SHP77 treated with DMSO at 0.1 percent for 48 hours (cell line): ENCODE measurements at regions not wholly inside any gene's neighbourhood (a gene's known extent, or its start where the extent isn't known, plus 50 kb on each side); places are given as distances from the start of the nearest gene placed in this dataset.

Experiments used
- DNase-seq: peaks from one replicate; lab custom pipeline; 2025; lab: John Stamatoyannopoulos, UW

GRCh38 chr2:64854773-64855237 lies 134.4 kb upstream of the SLC1A4 start:
- no peak for DNase-seq

- DNase-seq: no peak
Measured at GRCh38 chr2:64857581-64858471, 131.4 kb upstream of the SLC1A4 start.

- DNase-seq: no peak
Measured at GRCh38 chr2:64858541-64859311, 130.5 kb upstream of the SLC1A4 start.

GRCh38 chr2:64859312-64860212 lies 129.6 kb upstream of the SLC1A4 start:
- peak; percentile 70 for DNase-seq

GRCh38 chr2:64860276-64860885 lies 128.8 kb upstream of the SLC1A4 start:
- no peak for DNase-seq

GRCh38 chr2:64860936-64861335 lies 128.3 kb upstream of the SLC1A4 start:
- no peak for DNase-seq

- no peak for DNase-seq
Measured at GRCh38 chr2:64861452-64862397, 127.5 kb upstream of the SLC1A4 start.

- no peak for DNase-seq
Measured at GRCh38 chr2:64862623-64863022, 126.6 kb upstream of the SLC1A4 start.

GRCh38 chr2:64863097-64863820 lies 125.9 kb upstream of the SLC1A4 start:
- DNase-seq: no peak

GRCh38 chr2:64865073-64865830 lies 123.9 kb upstream of the SLC1A4 start:
- DNase-seq: no peak

GRCh38 chr2:64865831-64866345 lies 123.3 kb upstream of the SLC1A4 start:
- DNase-seq: no peak

GRCh38 chr2:64866797-64867196 lies 122.4 kb upstream of the SLC1A4 start:
- DNase-seq: no peak

GRCh38 chr2:64867253-64867996 lies 121.8 kb upstream of the SLC1A4 start:
- DNase-seq: no peak

- DNase-seq: no peak
Measured at GRCh38 chr2:64869126-64869525, 120.1 kb upstream of the SLC1A4 start.

- peak; percentile 62 for DNase-seq
Measured at GRCh38 chr2:64873472-64873924, 115.7 kb upstream of the SLC1A4 start.

- no peak for DNase-seq
Measured at GRCh38 chr2:64874593-64874992, 114.6 kb upstream of the SLC1A4 start.

- DNase-seq: no peak
Measured at GRCh38 chr2:64875368-64875767, 113.8 kb upstream of the SLC1A4 start.

- peak; percentile 27 for DNase-seq
Measured at GRCh38 chr2:64876137-64876647, 113.0 kb upstream of the SLC1A4 start.
